Subcutaneous adipose tissue (tissue), 1 donor: ENCODE measurements at regions not wholly inside any gene's neighbourhood (a gene's known extent, or its start where the extent isn't known, plus 50 kb on each side); places are given as distances from the start of the nearest gene placed in this dataset. TPM values are rescaled to one million over a fixed set of nuclear protein-coding genes. Genes with fewer than 3 reads are reported as not detected.

Source experiments
- CTCF ChIP-seq: fragments of 450-650 bp; IDR thresholded peaks from one replicate; pipeline ENCODE4 v1.5.1; 2016; ENCODE audit warnings: low read depth, mild to moderate bottlenecking, control low read depth, antibody characterized with exemption, moderate library complexity
- small RNA-seq: library from RNA; depleted of rRNA; stranded (forward); fragments of <200 nt; gene quantifications from one replicate; pipeline ENCODE3, GENCODE V24; 2016

- TF ChIP-seq CTCF, result no peak
These were observed 62.7 kb upstream of the SULF2 start for GRCh38 chr20:47847884-47848485.

GRCh38 chr20:47843886-47844567, 58.7 kb upstream of the SULF2 start:
- no peak for TF ChIP-seq CTCF

Small RNAs in the stretch of these regions (small RNA-seq; reads per million reads assigned to genes)
- gene RNA5SP486 (0.36 reads per million), gene RNU7-144P (not detected), gene RNU7-92P (not detected)
